ENCODE measurements at regions not wholly inside any gene's neighbourhood (a gene's known extent, or its start where the extent isn't known, plus 50 kb on each side); places are given as distances from the start of the nearest gene placed in this dataset.

DNA sequence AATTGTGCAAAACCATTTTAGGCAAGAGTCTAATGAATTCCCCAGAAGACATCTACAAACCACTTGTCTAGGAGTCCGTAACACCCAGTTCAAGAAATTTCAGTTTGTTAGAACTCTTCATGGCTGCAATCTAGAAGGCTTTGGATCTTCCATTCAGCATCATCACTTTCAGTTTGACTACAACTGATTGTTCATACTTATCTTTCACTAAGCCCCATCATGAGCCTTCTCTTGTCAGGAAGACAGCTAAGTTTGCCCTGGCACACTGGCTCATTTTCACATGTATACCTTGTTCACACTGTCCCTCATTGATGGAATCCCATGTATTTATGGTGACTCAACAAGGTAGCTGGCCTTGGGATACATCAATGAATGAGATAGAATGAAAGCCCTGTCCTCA is 898.4 kb upstream of the CELF4 start:
- no peak for DNase-seq

DNA sequence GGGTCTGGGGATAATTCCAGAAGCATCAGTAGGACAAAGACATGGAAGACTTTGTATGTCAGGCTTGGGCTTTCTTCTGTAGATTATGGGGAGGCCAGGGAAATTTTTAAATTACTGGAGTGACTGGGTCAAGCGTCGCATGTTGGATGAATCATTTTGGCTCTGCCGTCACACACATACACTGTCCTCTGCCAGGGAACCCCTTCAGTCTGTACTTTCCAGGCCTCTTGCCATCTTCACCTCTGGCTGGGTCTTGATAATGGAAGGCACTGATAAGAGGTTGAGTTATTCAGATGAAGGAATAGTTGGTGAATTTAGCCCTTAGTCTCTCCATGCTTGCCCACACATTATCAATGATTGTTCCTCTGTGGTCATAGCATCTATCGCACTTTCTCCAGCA is 895.1 kb upstream of the CELF4 start:
- no peak for DNase-seq

DNA sequence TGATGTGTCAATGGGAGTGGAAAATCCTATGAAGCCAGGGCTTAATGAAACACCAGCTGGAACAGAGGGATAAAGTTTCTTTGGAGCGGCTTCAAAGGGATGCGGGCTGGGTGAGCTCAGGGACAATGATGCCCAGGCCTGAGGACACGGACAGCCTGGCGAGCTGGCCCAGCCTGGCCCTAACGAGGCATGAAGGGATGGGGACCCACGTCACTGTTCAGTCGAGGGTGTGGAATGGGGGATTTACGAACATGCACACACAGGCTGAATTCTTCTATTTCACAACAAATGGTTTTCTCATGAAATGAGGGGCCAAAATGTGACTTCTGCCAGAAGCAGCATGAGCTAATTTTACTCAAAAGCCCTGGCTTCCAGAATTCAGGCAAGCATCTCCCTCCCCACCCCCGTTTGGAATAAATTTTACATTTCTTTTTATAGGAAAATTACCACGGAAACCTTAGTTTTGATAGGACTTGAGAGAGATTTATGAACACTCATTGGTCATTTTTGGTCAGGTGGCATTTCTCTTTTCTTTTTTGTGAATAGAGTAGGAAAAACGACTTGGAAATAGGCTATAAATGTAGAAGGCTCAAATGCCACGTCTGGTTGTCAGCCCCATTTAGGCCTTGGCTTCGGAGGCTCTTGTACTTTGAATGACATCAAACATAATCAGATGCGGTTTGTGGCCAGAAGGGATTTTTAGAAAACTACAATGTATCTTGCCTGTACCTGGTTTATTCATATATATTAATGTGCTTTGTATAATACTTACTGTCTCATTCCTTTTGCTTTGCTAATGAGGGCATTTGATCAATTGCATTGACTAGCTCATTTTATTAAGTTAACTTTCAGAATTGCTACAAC is 893.8 kb upstream of the CELF4 start:
- DNase-seq, result no peak

DNA sequence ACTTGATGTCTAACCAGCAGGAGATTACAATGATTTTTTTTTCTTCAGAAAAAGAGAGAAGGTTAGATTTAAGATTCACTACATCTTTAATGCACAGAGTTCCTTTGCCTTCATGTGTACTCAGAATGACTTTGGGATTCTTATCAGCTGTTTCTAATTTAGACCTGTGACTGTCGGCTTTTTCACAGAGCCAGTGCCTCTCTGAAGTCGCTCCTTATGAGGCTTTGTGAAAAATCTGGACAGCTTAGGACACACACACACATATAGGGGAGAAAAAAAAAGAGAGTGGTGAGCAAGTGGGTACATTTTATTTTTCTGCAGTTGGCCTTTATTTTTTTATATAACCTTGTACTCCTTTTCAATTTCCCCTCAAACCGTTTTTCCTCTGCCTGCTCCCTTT is 893.1 kb upstream of the CELF4 start:
- no peak for DNase-seq

DNA sequence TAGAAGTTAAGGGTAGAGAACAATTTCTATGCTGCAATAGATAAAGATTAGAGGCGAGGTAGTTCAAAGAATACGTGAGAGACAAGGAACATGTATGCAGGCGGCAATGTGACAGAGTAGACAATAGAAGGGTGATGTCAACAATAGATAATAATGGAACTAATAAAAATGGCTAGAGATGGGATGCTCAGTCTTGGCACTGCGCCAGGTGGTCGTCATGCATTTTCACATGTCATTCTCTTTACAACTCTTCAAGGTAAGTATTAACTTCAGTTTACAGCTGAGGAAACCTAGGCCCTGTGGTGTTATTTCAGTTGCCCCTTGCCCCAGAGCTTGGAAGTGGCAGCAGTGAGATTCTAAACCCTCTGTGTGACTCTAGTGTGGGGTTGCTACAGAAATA is 890.7 kb upstream of the CELF4 start:
- DNase-seq, result no peak

DNA sequence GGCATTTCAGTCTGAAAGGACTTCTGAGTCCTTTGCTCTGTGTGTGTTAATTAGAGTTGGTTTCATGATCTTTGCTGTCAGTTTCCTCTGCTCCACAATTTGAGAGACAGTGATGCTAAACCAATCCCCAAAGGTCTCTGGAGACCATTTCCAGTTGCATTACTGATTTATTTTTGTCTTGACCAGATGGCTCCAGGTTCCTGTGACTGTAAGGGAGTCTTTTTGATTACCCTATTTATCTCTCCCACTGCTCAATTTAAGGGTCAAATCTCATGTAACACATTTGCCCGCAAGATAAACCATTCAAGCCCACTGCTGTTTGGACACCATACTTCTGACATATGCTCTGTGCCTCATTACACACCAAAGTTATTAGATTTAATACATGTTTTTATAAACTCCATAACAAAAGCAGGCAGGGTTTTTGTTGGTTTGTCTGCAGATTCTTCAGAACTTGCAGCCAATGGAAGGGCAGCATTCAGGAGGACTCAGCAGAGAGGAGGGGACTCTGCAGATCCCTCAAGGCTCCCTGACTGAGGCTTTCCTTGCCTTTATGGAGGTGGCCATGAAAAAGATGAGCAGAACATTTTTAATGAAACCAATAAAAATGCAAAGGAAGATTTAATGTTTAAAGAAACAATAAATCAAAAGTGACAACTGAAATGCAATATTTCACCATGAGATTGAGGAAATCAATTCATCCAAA is 889.3 kb upstream of the CELF4 start:
- no peak for DNase-seq

DNA sequence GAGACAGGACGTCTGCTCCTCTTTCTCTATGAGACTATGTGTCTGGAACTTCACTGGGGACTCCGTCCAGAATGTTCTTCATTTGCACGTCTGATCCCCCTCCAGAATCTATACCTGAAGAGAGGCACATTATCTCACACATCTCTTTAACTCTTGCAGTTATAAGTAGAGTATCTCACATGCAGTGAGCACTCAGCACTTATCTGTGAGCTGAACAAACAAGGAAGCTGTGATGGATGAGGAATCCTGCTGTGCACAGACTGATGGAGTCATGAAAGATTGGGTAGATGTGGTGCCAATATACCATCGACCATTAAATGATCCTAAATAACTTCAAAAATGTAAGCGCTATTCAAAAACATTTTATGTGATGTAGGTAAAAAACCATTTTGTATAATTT is 888.3 kb upstream of the CELF4 start:
- no peak for DNase-seq

DNA sequence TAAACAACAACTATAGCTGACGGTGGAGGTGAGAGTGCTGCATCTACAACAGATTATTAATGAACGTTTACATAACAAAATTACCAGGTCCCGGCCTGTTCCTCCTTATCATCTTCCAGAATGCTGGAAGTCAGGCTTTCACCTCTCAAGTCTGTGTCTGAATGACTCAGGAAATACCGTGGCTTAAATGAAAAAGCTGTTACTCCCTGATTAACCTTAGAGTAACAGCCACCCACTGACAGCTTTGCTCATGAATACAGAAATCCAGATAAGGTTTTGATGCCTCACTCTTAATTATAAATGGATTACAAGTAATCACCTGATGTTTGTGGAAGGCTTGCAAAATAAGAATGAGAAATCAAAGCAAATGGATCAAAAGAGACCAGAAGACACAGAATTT is 885.3 kb upstream of the CELF4 start:
- DNase-seq, result no peak

DNA sequence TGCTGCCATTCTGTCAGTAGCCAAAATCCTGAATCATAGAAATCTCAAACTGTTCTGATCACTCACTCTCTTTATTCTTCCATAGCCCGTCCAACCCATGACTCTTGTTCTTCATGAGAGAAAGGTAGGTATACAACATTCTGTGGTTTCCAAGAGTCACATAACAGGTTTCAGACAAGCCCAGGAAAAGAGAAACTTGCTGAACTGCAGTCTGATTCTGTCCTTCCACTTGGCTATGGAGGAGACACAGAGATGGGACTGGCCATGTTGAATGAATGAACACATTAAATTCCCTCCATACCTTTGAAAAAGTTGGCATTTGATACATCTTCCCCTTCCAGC is 880.2 kb upstream of the CELF4 start:
- DNase-seq, result no peak

DNA sequence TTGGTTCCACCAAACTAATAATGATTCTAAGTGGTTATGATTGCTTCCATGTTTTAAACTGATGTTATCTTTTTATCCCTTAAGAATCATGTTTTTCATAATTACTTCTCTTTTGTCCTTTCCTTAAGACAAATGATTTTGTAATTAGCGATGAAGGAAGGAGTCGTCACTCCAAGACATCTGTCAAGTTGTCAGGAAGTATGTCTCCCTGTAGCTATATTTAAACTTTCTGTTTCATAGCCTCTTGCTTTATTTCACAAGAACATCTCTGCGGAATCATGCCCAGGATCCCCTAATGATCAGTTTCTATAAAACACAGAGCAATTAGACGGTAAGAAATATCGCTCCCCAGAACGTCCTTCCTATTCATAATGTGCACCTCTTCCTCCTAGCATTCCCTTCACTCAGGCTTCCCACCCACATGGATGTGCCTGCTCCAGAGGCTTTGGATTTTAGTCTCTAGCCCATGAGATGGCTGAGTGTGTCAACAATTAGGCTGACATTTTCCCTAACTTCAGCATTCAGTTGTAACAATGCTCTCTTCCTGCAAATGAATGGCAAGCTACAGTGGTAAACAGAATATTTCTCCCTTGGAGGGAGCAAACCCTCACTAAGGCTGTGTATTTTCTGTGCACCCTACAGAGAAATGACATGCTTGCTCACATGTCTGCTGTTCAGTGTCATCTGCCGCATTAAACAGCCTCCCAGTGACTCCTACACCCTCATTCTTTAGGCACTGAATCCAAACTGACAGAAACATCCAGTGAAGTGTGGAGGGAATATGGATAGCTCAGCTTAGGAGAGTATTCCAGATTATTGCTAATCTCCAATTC is 879.6 kb upstream of the CELF4 start:
- no peak for DNase-seq

DNA sequence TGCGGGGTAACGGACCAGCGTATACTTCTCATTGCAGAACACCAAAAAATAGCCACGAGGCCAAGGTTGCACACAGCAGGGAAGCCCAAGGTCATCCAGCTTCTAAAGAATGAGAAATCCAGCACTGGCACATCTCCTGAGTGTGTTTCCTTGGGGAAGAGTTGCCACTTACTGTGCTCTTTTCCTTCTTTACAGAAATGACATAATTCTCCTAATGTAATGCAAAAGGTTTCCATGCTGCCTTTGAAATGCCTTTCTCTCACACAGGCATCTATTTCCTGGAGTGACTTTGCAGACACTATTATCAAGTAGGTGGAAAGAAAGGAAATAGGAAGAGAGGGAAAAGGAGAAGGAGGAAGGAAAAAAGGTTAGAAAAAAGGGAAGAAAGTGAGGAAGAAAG is 862.1 kb upstream of the CELF4 start:
- no peak for DNase-seq

DNA sequence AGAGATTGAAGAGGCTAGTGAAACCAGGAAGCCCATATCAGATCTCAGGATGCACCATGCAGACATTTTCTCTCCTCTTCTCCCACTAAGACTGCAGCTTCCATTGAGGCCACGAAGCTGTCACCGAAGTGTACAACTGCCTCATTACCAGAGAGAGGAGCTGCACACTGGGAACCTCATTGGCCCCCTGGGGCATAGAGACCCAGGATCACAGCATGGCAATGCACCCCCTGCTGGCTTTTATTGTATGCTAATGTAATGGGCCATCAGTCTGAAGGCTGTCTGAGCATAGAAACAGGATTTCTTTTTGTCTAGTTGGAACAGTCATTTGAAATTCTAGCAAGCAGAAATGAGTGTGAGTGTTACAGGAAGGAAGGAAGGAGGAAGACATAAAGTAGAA is 861.6 kb upstream of the CELF4 start:
- no peak for DNase-seq

DNA sequence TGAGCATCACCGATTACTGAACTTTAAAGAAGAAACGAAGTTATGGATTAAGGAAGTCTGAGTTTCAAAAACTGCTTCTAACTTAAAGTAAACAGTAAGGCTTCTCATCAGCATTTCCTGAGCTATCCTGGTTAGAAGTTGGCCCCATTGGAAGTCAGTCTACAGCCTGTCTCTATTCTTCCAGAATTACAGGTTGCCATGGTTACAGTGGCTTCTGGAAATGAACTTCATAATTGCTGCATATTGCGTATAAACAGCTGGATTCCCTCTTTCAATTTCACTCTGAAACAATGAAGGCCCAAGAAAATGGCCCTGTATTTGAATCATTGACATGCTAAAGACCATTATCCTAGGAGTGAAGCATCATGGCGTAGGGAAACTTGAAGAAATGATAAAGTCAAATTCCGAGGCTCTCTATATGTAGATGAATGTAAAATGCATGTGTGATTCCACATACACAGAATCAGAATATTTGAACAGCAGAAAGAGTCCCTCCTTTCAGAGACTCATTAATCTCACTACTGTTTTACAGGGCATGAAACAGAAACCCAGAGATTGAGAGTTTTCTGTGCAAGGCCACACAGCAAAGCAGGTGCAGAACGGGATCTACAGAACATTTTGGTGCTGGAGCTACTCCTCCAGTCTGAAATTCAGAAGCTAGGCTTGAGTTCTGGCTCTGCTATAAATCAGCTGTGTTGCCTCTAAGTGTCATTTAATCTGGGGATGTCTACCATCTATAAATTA is 856.4 kb upstream of the CELF4 start:
- DNase-seq, result no peak

DNA sequence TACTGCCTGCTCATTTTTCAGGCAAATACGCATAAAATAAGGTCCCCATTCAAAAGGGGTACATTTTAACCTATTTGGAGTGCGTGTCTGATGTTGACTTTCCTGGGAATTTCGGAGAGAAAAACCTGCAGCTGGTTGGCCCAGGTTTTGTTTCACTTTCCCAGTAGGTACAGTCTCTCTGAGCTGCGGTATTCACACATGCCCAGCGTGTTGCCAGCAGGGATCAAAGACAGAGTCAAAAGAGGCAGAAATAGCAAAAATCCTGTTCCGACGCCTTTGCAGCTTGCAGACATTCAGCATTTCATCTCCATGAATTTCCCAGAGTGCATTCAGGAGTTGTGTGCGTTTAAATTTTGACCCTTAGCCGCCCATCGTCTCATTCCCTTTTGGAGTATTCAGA is 855.4 kb upstream of the CELF4 start:
- DNase-seq, result no peak

DNA sequence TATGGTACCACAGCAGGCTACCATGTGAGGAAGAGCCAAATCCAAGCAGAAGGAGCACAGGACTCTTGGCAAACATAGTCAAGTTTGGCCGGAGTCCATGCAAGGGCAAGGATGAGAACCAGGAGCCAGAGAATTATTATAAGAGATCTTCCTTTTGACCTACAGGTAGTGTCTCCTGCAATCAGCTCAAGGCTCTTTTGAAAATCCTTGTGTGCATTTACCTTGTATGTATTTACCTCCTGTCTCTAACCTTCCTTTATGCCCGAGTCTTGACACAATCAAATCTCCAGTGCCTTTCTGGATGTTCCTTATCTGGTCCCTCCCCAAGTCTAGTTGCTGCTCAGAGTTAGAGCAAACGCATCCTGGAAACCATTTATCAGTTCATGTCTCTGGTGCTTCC is 855.0 kb upstream of the CELF4 start:
- DNase-seq, result no peak

DNA sequence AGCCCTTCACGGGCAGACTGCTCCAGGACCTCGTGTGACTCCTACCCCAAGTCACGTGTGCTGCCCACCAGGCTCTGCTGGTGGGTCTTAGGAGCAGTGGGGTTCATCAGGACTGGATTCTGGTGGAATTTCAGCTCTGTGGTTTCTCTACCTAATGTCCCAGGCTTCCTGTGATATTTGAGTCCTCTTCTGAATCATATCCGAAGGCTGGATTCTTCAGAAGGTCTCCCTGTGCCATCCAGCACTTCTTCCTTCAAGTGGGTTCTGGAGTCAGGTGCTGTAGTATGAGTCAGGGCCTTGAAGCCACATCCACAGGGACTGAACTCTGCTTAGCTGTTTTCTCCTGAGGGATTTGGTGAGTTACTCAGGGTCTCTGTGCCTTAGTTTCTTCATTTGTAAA is 850.2 kb upstream of the CELF4 start:
- DNase-seq, result no peak

DNA sequence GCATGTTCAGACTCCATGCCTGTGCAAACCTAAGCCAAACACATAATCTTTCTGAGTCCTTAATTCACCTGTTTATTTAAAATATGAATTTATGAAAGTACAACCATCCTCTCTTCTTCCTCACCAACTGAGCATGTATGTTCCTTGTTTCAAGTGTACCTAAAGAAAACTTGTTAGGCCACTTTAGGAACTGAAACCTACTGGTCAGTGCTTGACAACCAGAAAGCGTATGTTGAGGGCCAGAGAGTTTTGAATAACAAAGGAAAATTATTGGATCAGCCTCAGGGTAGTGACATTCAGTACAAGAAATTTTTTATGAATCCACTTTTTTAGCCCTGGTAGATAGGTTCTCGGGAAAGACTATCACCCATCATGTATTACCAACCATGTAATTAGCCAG is 847.6 kb upstream of the CELF4 start:
- DNase-seq, result no peak

DNA sequence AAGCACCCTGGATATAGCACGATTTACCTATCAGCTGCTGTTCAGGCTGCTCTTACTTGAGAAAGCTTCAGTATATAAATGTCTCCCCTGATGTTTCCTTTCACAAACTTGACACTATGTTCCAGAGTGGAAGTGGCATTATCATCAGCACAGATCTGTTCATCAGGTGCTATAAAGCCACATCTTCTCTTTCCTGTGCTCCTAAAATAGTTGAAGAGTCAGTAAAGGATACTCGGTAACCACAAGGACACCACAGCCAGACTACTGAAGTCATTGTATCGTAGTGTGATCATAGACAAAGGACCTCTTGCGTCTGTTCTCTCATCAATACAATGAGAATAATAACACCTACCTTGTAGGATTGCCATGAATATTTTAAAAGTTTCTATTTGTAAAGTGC is 841.0 kb upstream of the CELF4 start:
- no peak for DNase-seq

DNA sequence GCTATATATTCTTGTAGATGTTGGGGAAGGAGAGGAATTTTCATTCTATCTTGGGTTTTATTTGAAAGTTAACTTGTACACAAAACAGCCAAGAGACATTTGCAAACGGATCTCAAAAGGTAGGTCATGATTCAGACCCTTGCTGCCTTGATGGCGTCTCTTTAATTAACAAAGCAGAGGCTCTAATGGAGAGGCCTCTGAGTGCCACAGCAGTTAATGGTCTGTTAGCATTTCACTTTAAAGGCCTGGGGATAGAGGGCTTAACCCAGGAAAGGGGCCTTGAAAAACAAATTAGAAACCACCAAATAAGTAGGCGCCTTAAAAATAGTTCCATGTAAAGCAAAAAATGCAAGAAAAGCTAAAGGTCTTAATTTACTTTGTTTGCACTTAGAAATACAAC is 836.9 kb upstream of the CELF4 start:
- DNase-seq, result no peak

DNA sequence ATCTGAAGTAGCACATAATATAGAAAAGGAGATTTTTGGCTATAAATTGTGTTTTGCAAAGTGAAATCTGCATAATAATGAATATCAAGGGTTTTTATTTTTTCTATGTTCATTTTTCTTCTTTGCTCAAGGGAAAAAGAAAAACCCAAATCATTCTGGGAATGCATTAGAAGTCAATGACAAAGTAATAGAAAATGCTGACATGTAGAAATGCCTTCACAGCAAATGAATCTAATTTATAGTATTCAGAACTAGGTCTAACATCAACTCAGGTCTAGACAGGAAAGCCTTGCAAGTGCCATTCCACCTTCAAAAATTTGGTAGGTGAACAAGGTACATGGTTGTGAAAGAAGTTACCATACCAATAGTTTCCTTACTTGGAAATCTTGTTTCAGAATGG is 831.5 kb upstream of the CELF4 start:
- no peak for DNase-seq

DNA sequence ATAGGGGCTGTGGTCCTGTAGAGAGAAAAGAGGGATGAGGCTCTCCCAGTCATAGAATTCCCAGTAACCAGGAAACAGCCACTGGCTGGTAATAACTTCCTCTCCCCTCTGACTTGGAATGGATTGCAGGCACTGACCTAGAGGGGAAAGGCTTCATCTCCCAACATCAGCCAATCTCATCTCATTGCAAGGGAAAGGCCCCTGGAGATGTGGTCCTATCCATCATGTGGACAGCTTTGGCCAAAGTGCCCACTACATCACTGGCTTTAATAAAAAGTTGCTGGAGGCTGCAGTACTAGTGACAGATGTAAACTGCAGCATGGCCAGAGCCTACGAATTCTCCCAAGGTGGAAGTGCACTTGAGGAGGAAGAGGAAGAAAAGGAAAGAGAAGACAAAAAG is 820.5 kb upstream of the CELF4 start:
- DNase-seq, result no peak

DNA sequence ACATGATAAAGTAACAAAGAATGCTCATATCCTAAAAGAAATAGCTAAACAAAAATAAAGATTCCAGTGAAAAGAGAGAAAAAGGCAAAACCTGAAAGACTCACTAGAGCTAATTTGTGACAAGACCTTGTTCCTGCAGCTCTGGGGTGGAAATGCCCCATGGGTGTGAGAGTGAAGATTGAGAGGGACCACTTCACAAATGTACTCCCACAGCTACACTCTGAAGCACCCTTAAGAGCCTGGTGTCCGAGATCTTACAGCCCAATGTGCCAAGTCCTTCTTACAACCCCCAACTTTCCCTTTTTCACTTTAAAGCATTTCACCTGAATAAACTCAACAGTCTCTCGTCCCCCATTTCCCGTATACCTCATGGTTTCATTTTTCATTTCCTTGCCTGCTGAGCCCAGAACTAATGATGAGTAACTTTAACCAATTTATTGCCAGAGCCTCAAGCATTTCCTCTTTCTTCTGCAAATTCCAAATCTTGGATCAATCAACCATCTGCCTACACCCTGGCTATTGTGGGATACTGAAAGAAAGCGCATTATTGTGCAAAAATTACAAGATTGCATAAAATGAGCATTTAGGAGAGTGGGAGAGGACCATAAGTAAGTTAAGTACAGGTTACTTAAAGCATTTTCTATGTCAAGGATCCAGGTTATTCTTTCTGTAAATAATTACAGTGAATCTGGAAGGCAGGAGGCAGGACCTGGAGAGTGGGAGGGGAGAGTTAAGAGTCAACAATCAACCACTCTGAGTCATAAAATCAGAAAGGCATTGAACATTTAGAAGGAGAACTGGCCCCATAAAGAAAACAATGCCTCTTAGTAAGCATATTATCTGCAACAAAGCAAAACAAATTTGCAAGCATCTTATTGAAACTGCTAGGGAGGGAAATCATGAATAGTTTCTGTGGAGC is 804.4 kb upstream of the CELF4 start:
- DNase-seq, result no peak

Measured in inflammatory macrophage treated with lipopolysaccharide for 1 hour (primary cell).